GM08714 (cell line): ENCODE measurements at regions not wholly inside any gene's neighbourhood (a gene's known extent, or its start where the extent isn't known, plus 50 kb on each side); places are given as distances from the start of the nearest gene placed in this dataset.
"Not testable (repeated sequence)": the region's sequence is repeated elsewhere in the genome, so short reads cannot be mapped to it uniquely, and the experiment has no call there.

Experiments used
- H3K4me3 ChIP-seq: fragments of 200-500 bp; sonication (Bioruptor generic); 2 replicates; pipeline ENCODE4 v1.5.1; 2014; ENCODE audit warnings: mild to moderate bottlenecking, low read length, inconsistent platforms
- ZNF274 ChIP-seq: IDR thresholded peaks from 2 replicates; pipeline ENCODE4 v1.6.1; 2012; ENCODE audit warnings: mild to moderate bottlenecking, low read depth, low read length

DNA sequence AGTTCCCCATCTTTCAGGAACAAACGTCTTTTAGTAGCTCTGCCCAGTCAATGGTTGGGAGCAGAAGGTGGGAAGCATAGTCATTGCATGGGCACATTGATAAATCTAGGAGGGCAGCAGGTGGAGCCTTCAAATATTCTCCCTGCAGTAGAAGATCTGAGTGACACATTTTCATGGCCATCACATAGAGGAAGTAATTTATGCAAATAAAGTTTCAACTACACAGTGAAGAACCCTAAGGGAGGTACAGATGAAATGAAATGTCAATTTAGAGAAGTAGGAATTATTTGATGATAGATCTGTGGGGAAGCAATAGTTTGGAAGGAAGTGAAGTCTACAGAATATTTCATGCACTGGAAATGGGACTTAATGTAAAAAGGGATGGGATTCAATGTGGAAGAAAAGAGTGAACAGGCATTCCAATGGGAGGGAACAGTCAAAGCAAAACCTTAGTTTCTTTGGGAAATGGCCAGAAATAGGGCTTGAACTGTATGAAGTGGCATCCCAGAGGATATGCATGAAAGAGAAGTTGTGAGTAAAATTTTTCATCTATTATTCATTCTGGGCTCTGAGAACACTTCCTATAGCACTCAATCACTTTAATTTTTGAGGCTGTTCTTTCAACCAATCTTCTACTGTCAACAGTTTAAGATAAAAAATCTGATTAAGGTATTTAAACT, 256.2 kb upstream of the LUZP2 start:
- TF ChIP-seq ZNF274 = no peak
- no peak overlapping the region for H3K4me3 ChIP-seq

DNA sequence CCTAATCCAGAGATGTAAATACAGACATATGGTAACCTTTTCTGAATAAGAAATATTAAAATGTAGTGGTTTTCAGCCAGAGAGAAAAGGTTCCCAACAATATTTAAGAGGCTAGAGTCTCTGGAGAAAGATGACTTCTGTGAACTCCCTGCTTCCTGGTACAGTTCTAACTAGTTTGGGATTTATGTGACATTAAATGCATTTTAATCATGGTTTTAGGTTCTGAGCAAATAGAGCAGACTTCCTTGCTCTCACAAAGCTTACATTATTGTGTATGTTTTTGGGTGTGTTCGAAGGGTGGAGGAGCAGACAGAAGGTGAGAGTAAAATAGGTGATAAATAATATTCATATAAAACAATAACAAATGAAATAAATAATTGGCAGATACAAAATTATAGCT, 250.1 kb upstream of the LUZP2 start:
- TF ChIP-seq ZNF274 = no peak
- H3K4me3 ChIP-seq = no peak overlapping the region

DNA sequence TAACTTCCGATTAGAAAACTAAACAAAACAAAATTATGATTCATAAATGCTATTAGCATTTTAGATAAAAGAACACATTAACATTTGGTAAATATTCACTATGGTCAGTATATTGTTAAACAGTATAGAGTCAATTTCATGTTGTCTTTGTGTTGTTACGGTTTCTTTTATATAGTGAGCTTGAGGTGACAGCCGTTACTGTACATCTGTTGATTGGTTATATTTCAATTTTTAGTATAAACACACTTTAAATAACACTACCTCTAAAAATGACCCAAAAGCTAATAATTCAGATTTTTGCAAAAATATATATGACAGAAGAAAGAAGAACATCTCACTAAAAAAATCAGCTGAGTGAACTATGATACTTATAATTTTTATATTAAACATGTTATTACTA, 249.0 kb upstream of the LUZP2 start:
- H3K4me3 ChIP-seq = no peak overlapping the region
- no peak for TF ChIP-seq ZNF274

DNA sequence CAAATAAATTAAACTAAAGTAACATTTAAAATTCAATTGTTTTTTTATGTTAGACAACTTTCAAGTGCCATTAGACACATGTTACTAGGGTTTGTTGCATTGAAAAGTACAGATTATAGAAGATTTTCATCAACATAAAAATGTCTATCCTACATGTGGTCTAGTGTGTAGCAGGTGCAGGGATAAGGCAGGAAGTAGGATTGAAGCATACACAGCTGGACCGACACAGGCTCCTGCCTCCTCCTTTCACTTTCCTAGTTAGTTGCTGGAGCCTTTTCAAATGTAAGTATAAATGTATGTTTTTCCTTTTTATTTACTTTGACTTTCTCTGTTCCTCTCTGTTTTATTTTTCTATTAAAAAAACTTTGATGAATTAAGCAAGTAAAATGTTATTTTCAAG, 246.9 kb upstream of the LUZP2 start:
- no peak overlapping the region for H3K4me3 ChIP-seq
- TF ChIP-seq ZNF274 = no peak

DNA sequence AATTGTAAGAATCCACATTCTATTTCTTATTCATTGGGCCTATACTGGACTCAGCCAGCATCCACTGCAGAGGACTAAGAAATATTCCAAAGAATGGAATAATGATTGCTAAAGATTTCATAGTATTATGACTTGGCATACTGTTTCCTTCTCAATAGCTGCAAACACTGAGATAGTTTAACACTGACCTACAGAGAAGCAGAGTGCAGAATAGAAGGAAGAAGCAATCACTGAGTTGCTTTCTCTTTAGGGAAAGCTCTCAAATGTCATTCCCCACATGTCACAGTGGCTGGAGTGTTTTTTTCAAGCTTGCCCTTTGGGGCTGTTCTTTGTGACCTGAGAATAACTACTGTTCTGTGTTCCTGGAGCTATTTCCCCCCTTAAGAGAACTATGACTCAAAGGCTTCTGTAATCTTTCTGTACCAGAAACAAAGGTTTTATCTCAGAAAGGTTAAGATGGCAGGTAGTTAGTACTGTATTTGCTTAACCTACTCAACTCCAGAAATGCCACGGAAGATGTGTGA, 243.6 kb upstream of the LUZP2 start:
- no peak overlapping the region for H3K4me3 ChIP-seq
- TF ChIP-seq ZNF274 = no peak

DNA sequence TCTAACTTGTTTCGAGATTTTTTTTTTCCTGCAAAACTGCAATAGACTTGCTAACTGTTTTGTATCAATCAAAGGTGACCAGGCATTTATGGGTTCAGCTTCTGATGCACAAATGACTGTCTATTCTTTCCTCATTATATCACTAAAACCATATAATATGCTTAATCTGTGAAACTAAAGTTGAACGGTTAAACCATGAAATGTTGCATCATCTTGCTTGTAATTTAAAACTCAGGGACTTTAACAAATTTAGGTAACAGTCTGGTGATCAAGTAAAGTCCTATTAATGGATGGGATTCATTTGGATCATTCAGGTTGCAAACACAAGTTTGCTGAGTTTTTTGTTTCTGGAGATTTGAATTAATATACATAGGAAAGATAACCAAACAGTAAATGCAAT, 232.0 kb upstream of the LUZP2 start:
- H3K4me3 ChIP-seq = no peak overlapping the region
- TF ChIP-seq ZNF274 = no peak

DNA sequence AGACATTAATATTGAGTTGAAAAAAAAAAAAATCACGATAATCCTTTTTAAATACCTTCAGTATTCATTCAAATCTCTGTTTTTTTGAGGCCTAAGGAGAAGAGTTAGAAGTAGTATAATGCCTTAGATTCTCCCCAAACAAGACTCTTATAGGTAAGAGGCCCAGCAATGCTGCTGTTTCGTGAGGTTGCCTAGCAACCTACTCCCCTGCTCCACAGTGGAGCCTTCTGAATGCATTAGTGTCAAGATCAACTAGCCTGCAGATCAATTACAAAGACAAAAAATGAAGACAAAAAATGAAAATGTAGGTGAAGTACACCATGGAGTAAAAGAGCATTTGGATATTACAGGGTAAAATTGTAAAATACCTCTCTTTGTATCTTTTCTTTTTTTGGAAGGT, 229.8 kb upstream of the LUZP2 start:
- TF ChIP-seq ZNF274 = no peak
- H3K4me3 ChIP-seq = no peak overlapping the region

DNA sequence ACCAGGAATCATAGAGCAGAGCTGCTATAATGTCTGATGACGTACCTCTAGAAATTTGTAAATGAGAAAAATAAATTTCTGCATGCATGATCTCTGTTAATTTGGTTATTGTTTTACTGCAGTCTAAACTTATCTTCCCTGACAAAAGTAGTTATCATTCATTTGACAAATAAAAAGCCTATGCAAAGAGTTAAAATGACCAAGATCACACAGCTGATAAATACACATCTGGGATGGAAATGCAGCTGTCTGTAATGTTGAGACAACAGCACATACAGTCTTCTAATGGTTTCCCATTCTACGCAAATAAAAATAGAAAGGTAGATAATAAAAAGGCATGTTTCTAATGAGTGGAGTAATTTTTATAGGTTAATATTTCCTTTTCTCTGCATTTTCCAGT, 225.1 kb upstream of the LUZP2 start:
- TF ChIP-seq ZNF274 = no peak
- no peak overlapping the region for H3K4me3 ChIP-seq

DNA sequence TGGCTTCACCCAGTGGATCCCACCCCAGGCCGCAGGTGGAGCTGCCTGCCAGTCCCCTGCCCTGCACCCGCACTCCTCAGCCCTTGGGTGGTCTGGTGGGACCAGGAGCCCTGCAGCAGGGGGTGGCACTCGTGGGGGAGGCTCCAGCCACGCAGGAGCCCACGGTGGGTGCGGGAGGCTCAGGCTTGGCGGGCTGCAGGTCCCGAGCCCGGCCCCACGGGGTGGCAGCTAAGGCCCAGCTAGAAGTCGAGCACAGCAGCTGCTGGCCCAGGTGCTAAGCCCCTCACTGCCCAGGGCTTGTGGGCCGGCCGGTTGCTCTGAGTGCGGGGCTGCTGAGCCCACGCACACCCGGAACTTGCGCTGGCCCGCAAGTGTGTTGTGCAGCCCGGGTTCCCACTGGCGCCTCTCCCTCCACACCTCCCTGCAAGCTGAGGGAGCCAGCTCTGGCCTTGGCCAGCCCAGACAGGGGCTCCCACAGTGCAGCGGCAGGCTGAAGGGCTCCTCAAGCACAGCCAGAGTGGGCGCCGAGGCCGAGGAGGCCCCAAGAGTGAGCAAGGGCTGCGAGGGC, 222.6 kb upstream of the LUZP2 start:
- H3K4me3 ChIP-seq = not testable (repeated sequence)

DNA sequence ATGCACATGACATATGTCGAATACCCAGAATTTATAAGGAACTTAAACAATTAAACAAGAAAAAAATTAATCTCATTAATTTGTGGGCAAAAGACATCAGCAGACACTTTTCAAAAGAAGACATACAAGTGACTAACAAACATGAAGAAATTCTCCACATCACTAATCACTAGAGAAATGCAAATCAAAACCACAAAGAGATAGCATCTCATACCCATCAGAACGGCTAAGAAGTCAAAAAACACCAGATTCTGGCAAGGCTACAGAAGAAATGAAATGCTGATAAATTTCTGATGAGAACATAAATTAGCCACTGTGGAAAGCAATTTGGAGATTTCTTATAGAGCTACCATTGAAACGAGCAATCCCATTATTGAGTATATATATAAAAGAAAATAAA, 210.6 kb upstream of the LUZP2 start:
- H3K4me3 ChIP-seq = no peak overlapping the region
- no peak for TF ChIP-seq ZNF274

DNA sequence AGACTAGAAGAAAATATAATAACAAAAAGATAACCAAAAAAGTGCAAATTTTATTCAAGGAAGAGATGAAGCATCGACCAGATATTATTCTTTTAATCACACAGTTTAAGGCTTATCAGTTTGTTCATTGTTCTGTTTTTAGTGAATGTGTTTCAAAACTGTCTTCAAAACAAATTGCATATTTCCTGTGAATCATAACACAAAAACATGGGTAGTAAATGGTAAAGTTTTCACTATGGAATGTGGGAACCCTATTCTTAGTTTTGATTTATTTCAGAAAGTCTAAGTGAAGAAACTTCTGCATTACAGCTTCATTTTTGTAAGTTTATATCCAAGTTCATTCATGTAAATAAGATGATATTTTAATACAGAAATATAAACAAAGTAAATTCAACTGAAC, 207.6 kb upstream of the LUZP2 start:
- TF ChIP-seq ZNF274 = no peak
- no peak overlapping the region for H3K4me3 ChIP-seq

DNA sequence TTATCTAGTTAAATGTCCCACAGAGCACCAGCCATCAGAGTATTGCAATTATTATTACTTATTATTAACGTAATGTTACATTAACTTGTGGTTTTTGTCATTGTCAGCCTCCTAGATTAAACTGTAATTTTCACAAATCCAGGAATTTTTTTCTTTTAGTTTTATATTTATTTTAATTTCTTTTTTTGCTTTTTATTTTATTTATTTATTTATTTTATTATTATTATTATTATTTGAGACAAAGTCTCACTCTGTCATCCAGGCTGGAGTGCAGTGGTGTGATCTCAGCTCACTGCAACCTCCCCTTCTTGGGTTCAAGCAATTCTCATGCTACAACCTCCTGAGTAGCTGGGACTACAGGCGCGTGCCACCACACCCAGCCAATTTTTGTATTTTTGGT, 202.9 kb upstream of the LUZP2 start:
- no peak for TF ChIP-seq ZNF274
- H3K4me3 ChIP-seq = no peak overlapping the region

DNA sequence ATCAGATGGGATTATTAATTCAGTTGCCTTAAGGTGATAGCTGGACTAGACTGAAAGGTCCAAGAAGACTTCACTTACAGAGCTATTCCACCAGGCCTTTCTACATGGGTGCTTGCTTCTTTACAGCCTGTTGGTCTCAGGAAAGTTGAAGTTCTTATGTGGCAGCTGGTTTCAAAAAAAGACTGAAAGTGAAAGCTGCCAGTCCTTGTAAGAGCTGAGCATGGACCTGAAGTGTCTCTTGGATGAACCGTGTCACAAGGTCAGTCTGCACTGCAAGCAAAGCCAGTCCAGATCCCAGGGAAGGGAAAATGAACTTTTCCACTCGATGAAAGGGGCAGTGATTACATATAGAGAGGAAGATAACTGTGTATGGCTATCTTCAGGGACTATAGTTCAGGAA, 201.5 kb upstream of the LUZP2 start:
- TF ChIP-seq ZNF274 = no peak
- H3K4me3 ChIP-seq = no peak overlapping the region

DNA sequence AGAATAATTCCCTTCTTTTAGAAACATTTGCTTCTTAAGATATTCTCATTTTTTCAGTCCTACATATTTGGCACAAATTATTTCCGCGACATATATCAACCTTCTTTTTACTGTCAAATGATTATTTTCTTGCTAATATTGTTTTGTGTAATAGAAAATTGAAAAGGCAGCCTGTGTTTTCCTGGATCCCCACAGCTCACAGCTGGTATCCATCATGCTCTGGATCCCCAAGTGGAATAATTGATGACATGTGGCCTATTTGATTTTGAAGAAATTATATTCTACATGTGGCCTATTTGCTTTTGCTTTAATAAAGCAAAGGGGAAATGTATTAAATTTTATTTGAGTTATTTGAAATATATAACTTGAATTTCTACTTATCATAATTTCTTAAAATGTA, 199.4 kb upstream of the LUZP2 start:
- no peak overlapping the region for H3K4me3 ChIP-seq
- TF ChIP-seq ZNF274 = no peak

DNA sequence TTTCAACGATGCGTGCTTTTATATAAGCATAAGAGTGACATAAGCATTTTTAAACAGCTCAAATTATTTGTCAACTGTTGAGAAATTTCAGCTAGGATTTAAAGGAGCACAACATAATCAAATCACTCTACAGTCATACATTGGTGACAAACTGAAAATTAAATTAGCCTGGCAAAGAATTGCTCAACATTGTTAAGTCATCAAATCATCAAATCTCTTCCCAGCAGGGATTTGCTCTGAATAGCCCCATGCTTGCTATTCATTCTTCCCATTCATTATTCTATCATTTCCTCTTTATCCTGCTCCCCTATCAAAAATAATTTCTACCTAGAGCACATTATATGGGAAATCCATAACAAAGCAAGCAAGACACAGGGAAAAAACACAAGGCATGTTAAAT, 198.7 kb upstream of the LUZP2 start:
- TF ChIP-seq ZNF274 = no peak
- no peak overlapping the region for H3K4me3 ChIP-seq

DNA sequence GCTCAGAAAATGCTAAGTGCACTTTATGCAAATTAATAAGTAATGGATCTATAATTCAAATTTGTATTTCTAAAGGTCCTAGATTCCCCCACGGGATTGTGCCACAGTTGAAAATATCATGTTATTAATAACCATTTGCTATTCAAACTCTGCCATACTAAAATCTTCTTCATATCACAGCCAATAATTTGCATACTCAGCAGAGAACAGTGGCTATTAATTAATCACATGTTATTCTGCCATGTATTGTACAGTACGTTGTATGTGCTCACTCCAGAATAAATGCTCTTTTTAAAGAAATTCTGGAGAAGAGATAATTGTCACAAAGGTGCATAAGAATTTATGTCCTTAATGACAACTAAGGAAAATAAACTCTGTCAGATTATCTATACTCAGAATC, 184.9 kb upstream of the LUZP2 start:
- no peak for TF ChIP-seq ZNF274
- H3K4me3 ChIP-seq = no peak overlapping the region
